DMS114 treated with DMSO at 0.1 percent for 48 hours (cell line): ENCODE measurements at regions not wholly inside any gene's neighbourhood (a gene's known extent, or its start where the extent isn't known, plus 50 kb on each side); places are given as distances from the start of the nearest gene placed in this dataset.

ENCODE experiments used
- DNase-seq: peaks from one replicate; lab custom pipeline; 2025; ENCODE audit not compliant: unreplicated experiment; lab: John Stamatoyannopoulos, UW

GRCh38 chr9:20291201-20291600 lies 331.1 kb downstream of the MLLT3 start:
- DNase-seq: no peak

- DNase-seq: no peak
Measured at GRCh38 chr9:20290257-20290656, 332.0 kb downstream of the MLLT3 start.

- DNase-seq: no peak
Measured at GRCh38 chr9:20289423-20290010, 332.8 kb downstream of the MLLT3 start.

GRCh38 chr9:20286969-20287368 lies 335.3 kb downstream of the MLLT3 start:
- DNase-seq: no peak

GRCh38 chr9:20286154-20286700 lies 336.1 kb downstream of the MLLT3 start:
- DNase-seq: no peak

GRCh38 chr9:20284601-20285289 lies 337.6 kb downstream of the MLLT3 start:
- DNase-seq: no peak

- no peak for DNase-seq
Measured at GRCh38 chr9:20280330-20280729, 342.0 kb downstream of the MLLT3 start.

- DNase-seq: no peak
Measured at GRCh38 chr9:20276762-20277161, 345.5 kb downstream of the MLLT3 start.

GRCh38 chr9:20271723-20272122 lies 350.6 kb downstream of the MLLT3 start:
- DNase-seq: no peak

GRCh38 chr9:20271096-20271495 lies 351.2 kb downstream of the MLLT3 start:
- DNase-seq: no peak

GRCh38 chr9:20270161-20270560 lies 352.1 kb downstream of the MLLT3 start:
- DNase-seq: no peak

GRCh38 chr9:20269620-20270019 lies 352.7 kb downstream of the MLLT3 start:
- no peak for DNase-seq

GRCh38 chr9:20264896-20265295 lies 357.4 kb downstream of the MLLT3 start:
- DNase-seq: no peak

- DNase-seq: no peak
Measured at GRCh38 chr9:20262611-20263010, 359.7 kb downstream of the MLLT3 start.

GRCh38 chr9:20256284-20256948 lies 365.9 kb downstream of the MLLT3 start:
- DNase-seq: no peak

- no peak for DNase-seq
Measured at GRCh38 chr9:20255052-20255451, 367.2 kb downstream of the MLLT3 start.

- no peak for DNase-seq
Measured at GRCh38 chr9:20253635-20254034, 368.7 kb downstream of the MLLT3 start.

- DNase-seq: no peak
Measured at GRCh38 chr9:20252778-20253177, 369.5 kb downstream of the MLLT3 start.

GRCh38 chr9:20250791-20251190 lies 371.5 kb downstream of the MLLT3 start:
- no peak for DNase-seq

- no peak for DNase-seq
Measured at GRCh38 chr9:20244271-20244670, 378.0 kb downstream of the MLLT3 start.

- no peak for DNase-seq
Measured at GRCh38 chr9:20243841-20244240, 378.5 kb downstream of the MLLT3 start.

GRCh38 chr9:20242510-20243189 lies 379.6 kb downstream of the MLLT3 start:
- no peak for DNase-seq
